Ovary (tissue), 7 donors: ENCODE measurements at regions not wholly inside any gene's neighbourhood (a gene's known extent, or its start where the extent isn't known, plus 50 kb on each side); places are given as distances from the start of the nearest gene placed in this dataset.

Experiments
- DNase-seq, 5 donors: peaks; one replicate each; pipeline ENCODE4 v3.0.0-alpha.2; 2019 to 2020
- H3K27ac ChIP-seq, 2 donors: fragments of 200-600 bp; one replicate each; pipeline versions ENCODE4 v1.5.1 to v1.8.0; 2019 to 2022
- H3K27me3 ChIP-seq: fragments of 200-600 bp; one replicate; pipeline ENCODE4 v1.8.0; 2022
- H3K36me3 ChIP-seq: fragments of 200-600 bp; sonication (generic); one replicate; pipeline ENCODE4 v1.5.1; 2019
- H3K4me1 ChIP-seq: one replicate; pipeline ENCODE4 v1.8.1; 2013; ENCODE audit warnings: mild to moderate bottlenecking, moderate library complexity; ENCODE audit not compliant: insufficient read depth
- H3K4me3 ChIP-seq: fragments of 200-600 bp; sonication (generic); one replicate; pipeline ENCODE4 v1.5.1; 2017
- H3K9me3 ChIP-seq, 2 donors: fragments of 200-600 bp in 1 of 2; sonication (generic) in 1 of 2; one replicate each; pipeline versions ENCODE4 v1.5.1 to v1.8.1; 2013 to 2019; ENCODE audit warnings: mild to moderate bottlenecking in 1 of 2, moderate library complexity in 1 of 2
- CTCF ChIP-seq, 3 donors: fragments of 450-650 bp in 2 of 3; fragments of 200-600 bp in 1 of 3; IDR thresholded peaks; one replicate each; pipeline versions ENCODE4 v1.5.1 to v1.8.0; 2016 to 2022; ENCODE audit warnings: antibody characterized with exemption in 3 of 3, mild to moderate bottlenecking in 1 of 3
- EP300 ChIP-seq: sonication (generic); formaldehyde crosslinking; IDR thresholded peaks from one replicate; pipeline ENCODE4 v1.6.1; 2017; ENCODE audit warnings: antibody characterized with exemption
- POLR2A ChIP-seq: fragments of 450-650 bp; IDR thresholded peaks from one replicate; pipeline ENCODE4 v1.6.1; 2017; ENCODE audit warnings: antibody characterized with exemption, mild to moderate bottlenecking, moderate library complexity
- WGBS, 3 donors: extraction: QIAGEN DNeasy Blood & Tissue Kit in 1 of 3; methylation state at CpG; one replicate each; pipeline versions ENCODE4 v1.1.5 to v1.1.7; 2013 to 2017; 5-methylcytosine and 5-hydroxymethylcytosine counted together
- intact Hi-C, 4 donors: fragments of 100-400 bp; cut with DNase I; formaldehyde crosslinking; loops; one replicate each; pipeline versions ENCODE4 v1.11.0 to v1.15.1; 2022 to 2023
- donor health status: DM: no; HTN: no; CAD: no; lungs with moderate emphysema.
- donor health status: DM: no; HTN: no; CAD: no.
- donor health status: Bipolar disorder and iron deficiency.
- donor health status: DM: no; HTN: no; CAD: no.
- donor health status: DM: yes; HTN: yes; CAD: no.

GRCh38 chr12:59946635-59947034, 350.8 kb downstream of the SLC16A7 start:
- H3K36me3 ChIP-seq = no peaks in the 10 kb centered on the region
- no peak for DNase-seq
- H3K4me1 ChIP-seq = no peaks in the 10 kb centered on the region
- H3K27ac ChIP-seq = no peak overlapping the region
- no peak overlapping the region for H3K4me3 ChIP-seq
- TF ChIP-seq CTCF (IDR thresholded peaks at IDR 0.05) (no peak), POLR2A (no peak), EP300 (no peak)
- intact Hi-C loops = no loop called here
- 69 to 73% (median 69%) methylated on average over 2 of the region's 2 CpGs for WGBS, 3 donors
- no peaks in the 10 kb centered on the region for H3K9me3 ChIP-seq
- no peaks in the 10 kb centered on the region for H3K27me3 ChIP-seq

GRCh38 chr12:59963546-59963945, 367.7 kb downstream of the SLC16A7 start:
- no peak for TF ChIP-seq POLR2A
- TF ChIP-seq EP300 = no peak
- TF ChIP-seq CTCF (IDR thresholded peaks at IDR 0.05) = no peak
- no peak for DNase-seq
- H3K4me1 ChIP-seq = no peaks in the 10 kb centered on the region
- no peaks in the 10 kb centered on the region for H3K36me3 ChIP-seq
- H3K27me3 ChIP-seq = no peaks in the 10 kb centered on the region
- H3K27ac ChIP-seq = no peak overlapping the region
- intact Hi-C loops = no loop called here
- WGBS, 3 donors = 80 to 93% (median 83%) methylated on average over 1 of the region's 1 CpG
- no peak overlapping the region for H3K4me3 ChIP-seq
- no peaks in the 10 kb centered on the region for H3K9me3 ChIP-seq

- no peak for DNase-seq
- TF ChIP-seq POLR2A (no peak), EP300 (no peak), CTCF (IDR thresholded peaks at IDR 0.05) (no peak)
- Histone ChIP-seq H3K27ac (no peak overlapping the region), H3K36me3 (no peaks in the 10 kb centered on the region), H3K9me3 (no peaks in the 10 kb centered on the region), H3K4me3 (no peak overlapping the region), H3K27me3 (no peaks in the 10 kb centered on the region), H3K4me1 (no peaks in the 10 kb centered on the region)
- intact Hi-C loops = no loop called here
- WGBS, 3 donors = 47 to 58% (median 53%) methylated on average over 4 of the region's 4 CpGs
Observed at GRCh38 chr12:59972905-59973304, 377.1 kb downstream of the SLC16A7 start.

GRCh38 chr12:59973515-59973914, 377.7 kb downstream of the SLC16A7 start:
- Histone ChIP-seq H3K9me3 (no peaks in the 10 kb centered on the region), H3K4me3 (no peak overlapping the region), H3K4me1 (no peaks in the 10 kb centered on the region), H3K27ac (no peak overlapping the region), H3K27me3 (no peaks in the 10 kb centered on the region), H3K36me3 (no peaks in the 10 kb centered on the region)
- 56 to 74% (median 63%) methylated on average over 2 of the region's 2 CpGs for WGBS, 3 donors
- intact Hi-C loops = no loop called here
- DNase-seq = no peak
- TF ChIP-seq CTCF (IDR thresholded peaks at IDR 0.05) (no peak), EP300 (no peak), POLR2A (no peak)

GRCh38 chr12:59977779-59978178, 381.9 kb downstream of the SLC16A7 start:
- H3K9me3 ChIP-seq = no peaks in the 10 kb centered on the region
- H3K4me3 ChIP-seq = no peak overlapping the region
- H3K27ac ChIP-seq = no peak overlapping the region
- DNase-seq = no peak
- no peaks in the 10 kb centered on the region for H3K36me3 ChIP-seq
- H3K4me1 ChIP-seq = no peaks in the 10 kb centered on the region
- no peak for TF ChIP-seq POLR2A
- TF ChIP-seq CTCF (IDR thresholded peaks at IDR 0.05) = no peak
- no peak for TF ChIP-seq EP300
- 54 to 60% (median 55%) methylated on average over 4 of the region's 4 CpGs for WGBS, 3 donors
- H3K27me3 ChIP-seq = no peaks in the 10 kb centered on the region
- intact Hi-C loops = no loop called here
